Stimulated activated CD4-positive, alpha-beta T cell treated with anti-CD3 and anti-CD28 coated beads, Interleukin-2, amount 100 ng/mL, for 48 hours (primary cell): ENCODE measurements at regions not wholly inside any gene's neighbourhood (a gene's known extent, or its start where the extent isn't known, plus 50 kb on each side); places are given as distances from the start of the nearest gene placed in this dataset.

ENCODE experiments used
- DNase-seq, 2 donors: peaks; one replicate each; pipeline ENCODE4 v3.0.0-alpha.2; 2020

DNA sequence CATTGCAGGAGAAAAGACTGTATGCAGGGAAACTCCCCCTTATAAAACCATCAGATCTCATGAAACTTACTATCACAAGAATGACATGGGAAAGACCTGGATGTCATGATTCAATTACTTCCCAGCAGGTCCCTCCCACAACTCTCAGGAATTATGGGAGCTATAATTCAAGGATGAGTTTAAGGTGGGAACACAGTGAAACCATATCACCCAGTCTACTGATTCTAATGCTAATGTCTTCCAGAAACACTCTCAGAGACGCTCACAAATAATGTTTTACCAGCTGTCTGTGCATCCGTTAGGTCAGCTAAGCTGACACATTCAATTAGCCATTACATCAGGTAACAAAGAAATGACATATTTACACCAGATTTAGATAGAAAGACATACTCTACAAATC, 637.9 kb downstream of the NLGN4Y start:
- DNase-seq: no peak

GRCh38 chrY:15179890-15180289, 655.6 kb downstream of the NLGN4Y start:
- no peak for DNase-seq

GRCh38 chrY:15229056-15229455, 704.7 kb downstream of the NLGN4Y start:
- DNase-seq: no peak

DNA sequence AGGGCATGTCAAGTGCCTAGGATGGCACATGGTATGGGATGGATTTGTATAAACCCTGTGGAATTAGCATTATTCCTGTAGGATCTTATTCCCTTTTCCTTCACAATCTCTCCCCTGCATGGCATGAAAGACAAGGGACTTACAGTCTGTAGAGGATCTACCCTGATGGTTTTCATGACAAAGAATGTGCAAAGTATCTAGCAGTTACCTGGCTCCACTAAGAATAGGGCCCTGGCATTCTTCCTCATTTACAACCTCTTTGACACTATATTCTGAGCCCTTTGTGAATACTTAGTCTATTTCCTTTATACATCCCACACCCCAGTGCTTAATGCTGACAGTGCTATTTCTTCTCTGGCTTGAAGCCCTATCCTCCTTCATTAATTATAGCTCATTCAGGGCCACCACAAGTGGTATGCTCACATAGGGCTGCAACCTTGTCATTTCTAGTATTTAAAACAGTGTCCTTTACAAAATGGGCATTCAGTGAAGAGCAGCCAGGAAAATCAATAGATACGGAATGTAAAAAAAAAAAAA, 715.3 kb downstream of the NLGN4Y start:
- DNase-seq: no peak

DNA sequence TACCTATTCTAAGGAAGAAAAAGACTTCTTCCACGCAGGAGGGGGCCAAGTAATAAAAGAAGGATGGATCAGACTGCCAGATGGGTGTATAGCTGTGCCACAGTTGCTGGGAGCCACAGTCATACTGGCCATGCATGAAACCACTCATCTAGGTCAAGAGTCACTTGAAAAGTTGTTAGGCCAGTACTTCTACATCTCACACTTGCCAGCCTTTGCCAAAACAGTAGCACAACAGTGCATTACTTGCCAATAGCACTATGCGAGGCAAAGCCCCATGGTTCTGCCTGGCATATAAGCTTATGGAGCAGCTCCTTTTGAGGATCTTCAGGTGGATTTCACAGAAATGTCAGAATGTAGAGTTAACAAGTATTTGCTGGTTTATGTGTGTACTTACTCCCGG, 735.0 kb downstream of the NLGN4Y start:
- DNase-seq: no peak

GRCh38 chrY:15286572-15286971, 762.2 kb downstream of the NLGN4Y start:
- no peak for DNase-seq

- DNase-seq: no peak
These were observed 765.5 kb downstream of the NLGN4Y start for GRCh38 chrY:15289821-15290220.

DNA sequence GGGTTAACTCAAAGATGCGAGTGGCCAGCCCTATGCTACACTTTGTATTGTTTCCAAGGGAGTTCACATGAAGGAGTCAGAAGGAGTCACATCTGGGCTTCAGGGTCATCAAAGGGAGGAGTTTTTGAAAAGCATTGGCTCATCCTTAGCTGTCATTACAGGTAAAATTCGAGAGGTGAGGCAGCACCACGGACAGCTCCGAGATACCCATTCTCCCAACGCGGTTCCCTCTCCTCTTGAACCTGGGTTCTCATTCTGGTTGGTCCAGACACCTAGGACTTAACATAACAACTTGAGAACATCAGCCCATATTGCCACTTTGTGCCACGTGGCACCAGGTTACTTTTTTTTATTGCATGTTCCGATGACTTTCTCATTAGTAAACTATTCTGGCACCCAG, 768.6 kb downstream of the NLGN4Y start:
- DNase-seq: no peak

DNA sequence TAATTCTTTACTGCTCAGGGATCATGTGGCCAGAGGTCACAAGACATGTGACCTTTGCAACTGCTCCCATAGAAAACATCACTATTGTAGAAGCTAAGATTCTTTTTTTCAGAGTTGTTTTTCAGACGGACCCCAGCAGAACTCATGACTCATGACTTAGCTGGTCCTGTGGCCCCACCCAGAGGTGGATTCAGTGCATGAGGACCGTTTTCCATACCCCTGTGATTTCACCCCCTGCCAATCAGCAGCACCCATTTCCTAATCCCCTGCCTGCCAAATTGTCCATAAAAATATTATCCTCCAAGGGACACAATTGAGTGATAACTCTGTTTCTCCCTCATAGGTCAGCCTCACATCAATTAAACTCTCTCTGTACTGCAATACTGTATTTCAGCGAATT, 777.5 kb downstream of the NLGN4Y start:
- DNase-seq: no peak

DNA sequence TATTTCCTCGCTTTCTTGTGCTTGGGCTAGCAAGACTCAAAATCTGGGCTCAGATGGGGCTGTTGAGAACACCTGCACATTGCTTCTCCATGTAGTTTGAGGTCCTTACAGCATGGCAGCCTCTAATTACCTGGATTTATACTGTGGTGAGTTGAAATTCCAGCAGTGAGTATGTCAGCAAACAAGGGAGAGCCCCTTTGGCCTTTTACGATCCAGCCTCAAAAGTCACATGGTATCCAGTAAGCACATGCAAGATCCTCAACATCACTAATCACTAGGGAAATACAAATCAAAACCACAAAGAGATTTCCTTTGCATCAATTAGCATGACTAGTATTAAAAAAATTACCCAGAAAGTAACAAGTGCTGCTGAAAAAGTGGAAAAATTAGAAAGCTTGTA, 787.8 kb downstream of the NLGN4Y start:
- no peak for DNase-seq

DNA sequence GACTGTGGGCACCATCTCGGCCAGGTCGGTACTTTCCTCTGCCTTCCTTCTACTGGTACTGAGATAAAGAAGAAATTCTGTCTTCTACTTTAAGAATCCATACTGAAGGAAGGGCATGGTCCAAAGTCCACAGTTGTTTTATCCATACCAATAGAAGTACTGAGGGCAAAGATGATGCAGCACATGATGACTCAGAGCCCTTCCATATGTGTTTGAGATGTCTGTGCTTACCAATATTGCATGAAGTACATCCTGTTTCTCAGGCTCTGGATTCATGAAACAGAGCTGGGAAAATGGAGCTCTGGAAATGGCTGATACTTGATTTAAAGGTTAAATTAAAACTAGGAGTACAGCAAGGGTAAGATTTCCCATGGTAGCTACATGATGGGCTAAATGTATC, 799.9 kb downstream of the NLGN4Y start:
- no peak for DNase-seq

DNA sequence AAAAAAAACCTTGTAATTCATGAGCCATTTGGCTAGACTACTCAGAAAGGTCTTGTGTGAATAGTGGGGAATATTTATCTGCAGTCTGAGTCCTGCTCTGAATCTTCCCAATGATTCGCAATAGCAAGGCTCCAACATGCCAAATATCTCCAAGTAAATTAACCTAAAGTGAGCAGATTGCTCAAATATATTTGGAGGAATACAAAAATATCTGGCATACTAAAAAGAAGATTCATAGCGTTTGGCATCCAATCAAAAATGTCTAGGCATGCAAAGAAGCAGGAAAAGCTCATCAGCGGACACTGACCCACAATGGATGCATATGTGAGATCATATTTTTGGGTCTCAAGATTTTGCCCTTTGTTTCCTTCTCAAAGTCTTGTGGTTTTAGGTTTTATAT, 800.9 kb downstream of the NLGN4Y start:
- no peak for DNase-seq

DNA sequence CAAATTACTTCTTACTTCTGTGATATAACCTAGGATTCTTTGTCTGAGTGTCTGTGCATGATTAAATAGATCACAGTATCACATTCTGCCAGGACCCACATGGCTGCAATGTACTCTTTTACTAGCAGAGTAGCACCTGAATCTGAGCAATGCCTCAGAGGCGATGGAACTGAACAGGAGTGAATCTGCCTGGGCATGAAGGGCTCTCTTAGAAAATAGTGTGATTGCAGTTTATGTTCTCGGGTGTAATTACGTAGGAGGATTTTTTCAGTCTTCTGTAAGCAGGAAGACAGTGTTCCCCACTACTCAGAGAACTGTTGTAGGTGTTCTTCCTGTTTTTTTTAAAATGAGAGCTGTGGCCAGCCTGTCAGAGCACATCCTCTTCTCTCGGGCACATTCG, 802.3 kb downstream of the NLGN4Y start:
- DNase-seq: no peak

- no peak for DNase-seq
These were observed 804.5 kb downstream of the NLGN4Y start for GRCh38 chrY:15328848-15329247.

DNA sequence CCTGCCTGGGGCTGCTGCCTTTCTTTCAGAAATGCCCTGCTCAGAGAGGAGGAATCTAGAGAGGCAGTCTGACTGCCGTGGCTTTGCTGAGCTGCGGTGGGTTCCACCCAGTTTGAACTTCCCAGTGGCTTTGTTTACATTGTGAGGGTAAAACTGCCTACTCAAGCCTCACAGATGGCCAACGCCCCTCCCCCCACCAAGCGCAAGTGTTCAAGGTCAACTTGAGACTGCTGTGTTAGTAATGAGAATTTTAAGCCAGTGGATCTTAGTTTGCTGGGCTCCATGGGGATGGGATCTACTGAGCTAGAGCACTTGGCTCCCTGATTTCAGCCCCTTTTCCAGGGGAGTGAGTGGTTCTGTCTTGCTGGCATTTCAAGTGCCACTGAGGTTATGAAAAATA, 819.2 kb downstream of the NLGN4Y start:
- DNase-seq: no peak

- no peak for DNase-seq
These were observed 821.3 kb downstream of the NLGN4Y start for GRCh38 chrY:15345471-15346155.

DNA sequence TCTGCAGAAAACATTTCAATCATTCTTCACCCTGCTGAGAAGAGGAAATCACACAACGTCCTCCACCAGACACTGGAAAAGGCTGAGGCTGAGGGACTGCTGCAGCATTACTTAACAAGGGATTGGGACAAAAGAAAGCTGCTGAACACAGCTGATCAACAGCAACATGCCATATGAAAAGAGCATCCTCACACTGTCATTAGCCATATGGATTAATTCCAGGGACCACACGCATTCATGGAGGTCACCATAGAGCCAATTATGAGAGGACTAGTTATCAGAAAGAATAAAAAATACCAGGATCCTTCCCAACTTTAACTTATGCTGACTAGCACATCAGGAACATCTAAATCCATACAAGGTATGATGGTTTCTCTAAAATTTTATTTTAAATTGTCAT, 825.0 kb downstream of the NLGN4Y start:
- DNase-seq: no peak

- no peak for DNase-seq
These were observed 831.0 kb downstream of the NLGN4Y start for GRCh38 chrY:15355321-15355720.

GRCh38 chrY:15360471-15360870, 836.1 kb downstream of the NLGN4Y start:
- no peak for DNase-seq

DNA sequence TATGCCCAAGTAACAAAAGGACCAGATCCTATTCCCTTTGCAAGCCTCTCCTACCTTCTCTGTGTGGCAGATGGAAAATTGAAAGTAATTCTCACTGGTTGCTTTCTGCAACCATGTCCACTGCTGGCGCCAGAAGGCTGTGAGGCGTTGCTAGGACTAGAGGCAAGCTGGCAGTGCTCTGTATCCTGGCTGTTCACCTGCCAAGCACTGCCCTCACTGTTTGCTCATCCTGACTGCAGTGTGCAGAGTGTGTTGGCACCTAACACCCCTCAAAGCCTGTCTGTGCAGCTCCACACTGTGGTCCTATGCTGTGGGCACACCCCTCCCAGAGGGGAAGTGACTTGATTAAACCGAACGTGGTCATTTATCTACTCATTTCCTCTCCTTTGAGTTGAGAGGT, 840.7 kb downstream of the NLGN4Y start:
- DNase-seq: no peak

DNA sequence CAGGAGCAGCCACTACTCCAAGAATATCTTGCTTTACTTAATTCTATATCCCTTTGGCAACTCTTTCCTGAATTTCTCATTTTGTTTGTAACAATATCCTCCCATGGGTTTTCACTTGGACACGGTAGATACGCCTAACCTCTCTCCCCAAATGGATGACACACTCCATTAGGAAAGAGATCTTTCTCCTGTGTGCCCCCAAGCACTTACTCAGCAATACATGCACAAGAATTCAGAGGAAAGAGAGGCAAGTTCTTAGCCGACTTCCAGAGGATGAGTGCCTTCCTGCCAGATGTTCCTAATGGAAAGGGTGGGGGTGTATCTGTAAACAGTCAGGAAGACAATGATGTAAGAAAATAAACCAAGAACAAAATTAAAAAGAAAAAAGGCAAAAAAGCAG, 844.5 kb downstream of the NLGN4Y start:
- DNase-seq: no peak

GRCh38 chrY:15385178-15385577, 860.8 kb downstream of the NLGN4Y start:
- DNase-seq: no peak

- DNase-seq: no peak
These were observed 873.4 kb downstream of the NLGN4Y start for GRCh38 chrY:15397556-15398280.

DNA sequence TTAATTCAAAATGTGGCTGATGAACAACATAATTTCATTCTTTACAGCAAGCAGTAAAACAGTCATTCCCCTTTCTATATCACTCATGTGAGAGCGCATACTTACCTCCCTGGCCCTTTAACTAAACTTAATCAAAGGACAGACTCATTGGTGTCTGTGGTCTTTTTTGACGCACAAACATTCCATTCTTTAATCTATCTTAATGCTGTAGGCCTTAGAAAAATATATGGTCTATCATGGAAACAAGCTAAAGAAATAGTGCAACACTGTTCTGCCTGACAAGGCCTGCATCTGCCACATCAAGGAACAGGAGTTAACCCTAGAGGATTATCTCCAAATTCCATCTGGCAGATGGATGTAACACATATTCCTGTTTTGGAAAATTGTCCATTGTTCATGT, 878.1 kb downstream of the NLGN4Y start:
- no peak for DNase-seq

- no peak for DNase-seq
These were observed 880.2 kb downstream of the NLGN4Y start for GRCh38 chrY:15404551-15404950.
